ENCODE measurements at regions not wholly inside any gene's neighbourhood (a gene's known extent, or its start where the extent isn't known, plus 50 kb on each side); places are given as distances from the start of the nearest gene placed in this dataset.
"Not testable (repeated sequence)": the region's sequence is repeated elsewhere in the genome, so short reads cannot be mapped to it uniquely, and the experiment has no call there.

GRCh38 chr15:77861997-77862635 lies 215.4 kb downstream of the TBC1D2B start:
- DNase-seq: not testable (repeated sequence)

GRCh38 chr15:77860071-77860691 lies 217.3 kb downstream of the TBC1D2B start:
- DNase-seq: no peak

GRCh38 chr15:77859491-77860060 lies 217.9 kb downstream of the TBC1D2B start:
- no peak for DNase-seq

- no peak for DNase-seq
These were observed 218.6 kb downstream of the TBC1D2B start for GRCh38 chr15:77858792-77859490.

GRCh38 chr15:77857419-77857818 lies 220.1 kb downstream of the TBC1D2B start:
- DNase-seq: no peak

- no peak for DNase-seq
These were observed 220.7 kb downstream of the TBC1D2B start for GRCh38 chr15:77856705-77857346.

- no peak for DNase-seq
These were observed 221.6 kb downstream of the TBC1D2B start for GRCh38 chr15:77855871-77856270.

GRCh38 chr15:77854980-77855379 lies 222.3 kb upstream of the LINGO1 start:
- peak; percentile 15 for DNase-seq

- peak; percentile 3 for DNase-seq
These were observed 221.2 kb upstream of the LINGO1 start for GRCh38 chr15:77853910-77854309.

GRCh38 chr15:77853008-77853328 lies 220.3 kb upstream of the LINGO1 start:
- DNase-seq: no peak

GRCh38 chr15:77852241-77853007 lies 219.7 kb upstream of the LINGO1 start:
- peak; percentile 14 for DNase-seq

- peak; percentile 17 for DNase-seq
These were observed 219.0 kb upstream of the LINGO1 start for GRCh38 chr15:77851691-77852090.

- DNase-seq: no peak
These were observed 218.4 kb upstream of the LINGO1 start for GRCh38 chr15:77851086-77851485.

- no peak for DNase-seq
These were observed 214.3 kb upstream of the LINGO1 start for GRCh38 chr15:77846986-77847385.

- DNase-seq: no peak
These were observed 213.6 kb upstream of the LINGO1 start for GRCh38 chr15:77846360-77846759.

- peak; percentile 3 for DNase-seq
These were observed 212.2 kb upstream of the LINGO1 start for GRCh38 chr15:77844798-77845446.

- DNase-seq: no peak
These were observed 210.8 kb upstream of the LINGO1 start for GRCh38 chr15:77843546-77843945.

- DNase-seq: peak; percentile 24
These were observed 208.5 kb upstream of the LINGO1 start for GRCh38 chr15:77840991-77841775.

- peak; percentile 2 for DNase-seq
These were observed 207.5 kb upstream of the LINGO1 start for GRCh38 chr15:77839970-77840905.

GRCh38 chr15:77839456-77839855 lies 206.7 kb upstream of the LINGO1 start:
- peak; percentile 1 for DNase-seq

All from activated CD4-positive, CD25-positive, alpha-beta regulatory T cell treated with anti-CD3 and anti-CD28 coated beads, Interleukin-2, amount 50 U/mL, for 72 hours (primary cell).